ENCODE measurements at regions not wholly inside any gene's neighbourhood (a gene's known extent, or its start where the extent isn't known, plus 50 kb on each side); places are given as distances from the start of the nearest gene placed in this dataset.

DNA sequence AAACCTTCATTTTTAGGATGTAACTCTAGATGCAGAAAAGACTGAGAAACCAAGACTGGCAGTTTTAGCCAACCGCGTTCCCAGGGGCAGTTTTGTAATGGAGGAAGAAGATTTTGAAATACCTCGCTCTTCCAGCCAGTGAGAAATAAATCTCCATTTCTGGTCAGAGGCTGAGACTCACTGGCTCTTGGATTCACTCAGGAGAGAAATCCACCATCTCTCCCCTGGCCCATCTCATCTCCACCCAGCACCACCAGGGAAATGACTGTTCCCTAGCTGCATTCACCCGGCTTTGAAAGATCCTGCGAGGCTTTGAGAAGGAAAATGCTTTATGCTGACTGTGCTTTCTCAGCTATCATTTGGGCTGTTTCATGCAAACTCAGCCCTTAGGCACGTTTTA lies 185.2 kb downstream of the SOX9 start:
- TF ChIP-seq, protein P1, sequence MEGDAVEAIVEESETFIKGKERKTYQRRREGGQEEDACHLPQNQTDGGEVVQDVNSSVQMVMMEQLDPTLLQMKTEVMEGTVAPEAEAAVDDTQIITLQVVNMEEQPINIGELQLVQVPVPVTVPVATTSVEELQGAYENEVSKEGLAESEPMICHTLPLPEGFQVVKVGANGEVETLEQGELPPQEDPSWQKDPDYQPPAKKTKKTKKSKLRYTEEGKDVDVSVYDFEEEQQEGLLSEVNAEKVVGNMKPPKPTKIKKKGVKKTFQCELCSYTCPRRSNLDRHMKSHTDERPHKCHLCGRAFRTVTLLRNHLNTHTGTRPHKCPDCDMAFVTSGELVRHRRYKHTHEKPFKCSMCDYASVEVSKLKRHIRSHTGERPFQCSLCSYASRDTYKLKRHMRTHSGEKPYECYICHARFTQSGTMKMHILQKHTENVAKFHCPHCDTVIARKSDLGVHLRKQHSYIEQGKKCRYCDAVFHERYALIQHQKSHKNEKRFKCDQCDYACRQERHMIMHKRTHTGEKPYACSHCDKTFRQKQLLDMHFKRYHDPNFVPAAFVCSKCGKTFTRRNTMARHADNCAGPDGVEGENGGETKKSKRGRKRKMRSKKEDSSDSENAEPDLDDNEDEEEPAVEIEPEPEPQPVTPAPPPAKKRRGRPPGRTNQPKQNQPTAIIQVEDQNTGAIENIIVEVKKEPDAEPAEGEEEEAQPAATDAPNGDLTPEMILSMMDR (IDR thresholded peaks at IDR 0.05; ENCODE audit: insufficient read depth, low read length, poor library complexity, severe bottlenecking) = no peak
- TF ChIP-seq EZH2phosphoT487 (conservative IDR thresholded peaks at IDR 0.05; ENCODE audit: low read length) = no peak
